B cell (primary cell): ENCODE measurements at regions not wholly inside any gene's neighbourhood (a gene's known extent, or its start where the extent isn't known, plus 50 kb on each side); places are given as distances from the start of the nearest gene placed in this dataset.

Source experiments
- ATAC-seq: fragments of 200-7000 bp; cut with Tn5 transposase; one replicate; pipeline ENCODE4 v1.10.0; 2021; ENCODE audit warnings: low read depth, mild to moderate bottlenecking, moderate number of reproducible peaks, moderate library complexity
- CTCF ChIA-PET: fragments of 350-600 bp; sonication (Branson Sonifier 250); formaldehyde crosslinking; loops from one replicate; lab custom pipeline; 2021; ENCODE audit warnings: antibody characterized with exemption, inconsistent platforms; lab: Charles Lee
- POLR2A ChIA-PET: fragments of 350-600 bp; sonication (Branson Sonifier 250); formaldehyde crosslinking; loops from one replicate; lab custom pipeline; 2021; ENCODE audit warnings: antibody characterized with exemption; lab: Charles Lee
- DNase-seq: peaks from one replicate; pipeline ENCODE4 v3.0.0; 2013
- H2AFZ ChIP-seq: 2 replicates; pipeline ENCODE4 v1.6.1; 2012; ENCODE audit warnings: mild to moderate bottlenecking, low read depth, low read length; ENCODE audit not compliant: insufficient read depth, poor library complexity, severe bottlenecking
- H3K27ac ChIP-seq, 2 donors: 1 replicate in 1 of 2; 2 replicates in 1 of 2; pipeline ENCODE4 v1.5.1; 2012 to 2013; ENCODE audit warnings: low read length in 2 of 2, mild to moderate bottlenecking in 2 of 2, moderate library complexity in 1 of 2
- H3K27me3 ChIP-seq, 4 experiments: fragments of 200-600 bp in 1 of 4; sonication (generic) in 1 of 4; replicated peaks in 1 of 4; 1 replicate in 2 of 4; 2 replicates in 2 of 4; pipeline versions ENCODE4 v1.6.1 to v1.7.0; 2013 to 2016; ENCODE audit warnings: low read length in 3 of 4, mild to moderate bottlenecking in 2 of 4, mixed read lengths in 1 of 4, moderate library complexity in 1 of 4; ENCODE audit not compliant: insufficient read depth in 4 of 4, control insufficient read depth in 3 of 4; ENCODE audit errors: control extremely low read depth in 1 of 4
- H3K36me3 ChIP-seq, 2 experiments: replicated peaks in 1 of 2; 1 replicate in 1 of 2; 2 replicates in 1 of 2; pipeline versions ENCODE4 v1.6.1 to v1.7.1; 2013; ENCODE audit warnings: low read length in 1 of 2; ENCODE audit not compliant: insufficient read depth in 2 of 2, control insufficient read depth in 1 of 2; ENCODE audit errors: control extremely low read depth in 1 of 2, extremely low read depth in 1 of 2
- H3K4me1 ChIP-seq, 2 donors: fragments of 200-600 bp in 1 of 2; sonication (generic) in 1 of 2; 1 replicate in 1 of 2; 2 replicates in 1 of 2; pipeline versions ENCODE4 v1.5.1 to v1.6.1; 2013 to 2017; ENCODE audit warnings: low read length in 2 of 2; ENCODE audit not compliant: control insufficient read depth in 2 of 2, insufficient read depth in 2 of 2
- H3K4me2 ChIP-seq: replicated peaks from 2 replicates; pipeline ENCODE3; 2012; ENCODE audit warnings: mild to moderate bottlenecking, low read depth, low read length; ENCODE audit not compliant: poor library complexity, severe bottlenecking
- H3K4me3 ChIP-seq, 5 experiments: fragments of 200-600 bp in 1 of 5; sonication (generic) in 1 of 5; 1 replicate in 3 of 5; 2 replicates in 2 of 5; pipeline versions ENCODE4 v1.5.1 to v1.7.0; 2011 to 2016; ENCODE audit warnings: low read length in 4 of 5, mild to moderate bottlenecking in 4 of 5, low read depth in 2 of 5, control low read depth in 1 of 5, moderate library complexity in 1 of 5; ENCODE audit not compliant: insufficient read depth in 1 of 5; ENCODE audit errors: control extremely low read depth in 1 of 5, extremely low read depth in 1 of 5
- H3K79me2 ChIP-seq: fragments of 200-600 bp; sonication (generic); one replicate; pipeline ENCODE4 v1.6.0; 2016; ENCODE audit warnings: low read length; ENCODE audit not compliant: control insufficient read depth, insufficient read depth
- H3K9ac ChIP-seq: fragments of 200-600 bp; sonication (generic); 2 replicates; pipeline ENCODE4 v1.6.1; 2017; ENCODE audit warnings: mild to moderate bottlenecking, low read length, moderate library complexity
- H3K9me3 ChIP-seq, 3 donors: one replicate each; pipeline versions ENCODE4 v1.6.1 to v1.7.1; 2013; ENCODE audit warnings: low read length in 2 of 3; ENCODE audit not compliant: control insufficient read depth in 2 of 3, insufficient read depth in 1 of 3; ENCODE audit errors: control extremely low read depth in 1 of 3
- H4K20me1 ChIP-seq: 2 replicates; pipeline ENCODE4 v1.6.0; 2012; ENCODE audit warnings: mild to moderate bottlenecking, low read length; ENCODE audit not compliant: insufficient read depth, control insufficient read depth, poor library complexity, severe bottlenecking
- H3K27ac Mint-ChIP-seq: one replicate; pipeline ENCODE4 v1.8.0; 2021; ENCODE audit warnings: mixed read lengths
- H3K27me3 Mint-ChIP-seq: one replicate; pipeline ENCODE4 v1.8.0; 2021; ENCODE audit warnings: mixed read lengths
- H3K4me1 Mint-ChIP-seq: one replicate; pipeline ENCODE4 v1.8.0; 2021; ENCODE audit warnings: mixed read lengths
- H3K4me3 Mint-ChIP-seq: one replicate; pipeline ENCODE4 v1.8.0; 2021; ENCODE audit warnings: mixed read lengths
- H3K9me3 Mint-ChIP-seq: one replicate; pipeline ENCODE4 v1.8.0; 2022; ENCODE audit warnings: mixed read lengths; ENCODE audit not compliant: insufficient read depth
- EZH2 ChIP-seq: IDR thresholded peaks from 2 replicates; pipeline ENCODE4 v1.6.1; 2012; ENCODE audit warnings: borderline replicate concordance, low read depth, mild to moderate bottlenecking, moderate library complexity, low read length; ENCODE audit not compliant: insufficient read depth, poor library complexity, severe bottlenecking
- WGBS: methylation state at CpG from one replicate; pipeline ENCODE4 v1.1.5; 2013; ENCODE audit warnings: missing lambda C conversion rate; ENCODE audit not compliant: insufficient coverage; 5-methylcytosine and 5-hydroxymethylcytosine counted together
- intact Hi-C: fragments of 100-400 bp; cut with micrococcal nuclease; formaldehyde crosslinking; loops from one replicate; pipeline ENCODE4 v1.10.0; 2022
- TF ChIP-seq, protein P1 (sequence below): fragments of 200-600 bp; IDR thresholded peaks from one replicate; pipeline ENCODE4 v1.8.0; 2022; ENCODE audit warnings: antibody characterized with exemption, mild to moderate bottlenecking

DNA sequence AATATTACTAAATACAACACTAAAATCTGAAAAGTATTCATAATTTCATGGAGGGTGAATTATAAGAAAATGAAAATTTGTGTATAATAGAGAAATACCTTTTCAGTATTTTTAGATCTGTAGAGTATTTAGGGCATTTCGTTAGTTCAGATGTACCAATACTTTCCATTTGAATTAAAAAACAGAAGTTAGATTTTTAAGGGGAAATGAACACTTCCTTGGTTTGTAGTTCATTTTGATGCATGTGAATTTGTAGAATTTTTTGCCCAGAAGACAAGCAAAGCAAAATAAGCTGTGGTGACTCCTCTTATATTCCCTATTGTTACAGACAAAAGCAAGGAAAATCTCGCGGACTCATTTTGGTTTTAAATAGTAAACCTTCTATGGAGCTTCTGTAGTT is 209.0 kb upstream of the RPS23 start:
- no peaks in the 10 kb centered on the region for H3K27me3 Mint-ChIP-seq
- no peak overlapping the region for H2AFZ ChIP-seq
- CTCF ChIA-PET = no interaction called here
- H3K9me3 Mint-ChIP-seq = no peaks in the 10 kb centered on the region
- H3K36me3 ChIP-seq = no peaks in the 10 kb centered on the region
- no peak for DNase-seq
- no peak for ATAC-seq
- no peaks in the 10 kb centered on the region for H3K27me3 ChIP-seq
- H3K9me3 ChIP-seq = no peaks in the 10 kb centered on the region
- H3K27ac ChIP-seq = no peak overlapping the region
- H3K4me3 Mint-ChIP-seq = no peak overlapping the region
- no peaks in the 10 kb centered on the region for H4K20me1 ChIP-seq
- WGBS = no CpG with 5 or more reads among the region's 3 CpGs
- no peaks in the 10 kb centered on the region for H3K79me2 ChIP-seq
- H3K27ac Mint-ChIP-seq = no peak overlapping the region
- no peaks in the 10 kb centered on the region for H3K4me1 ChIP-seq
- TF ChIP-seq, protein P1, sequence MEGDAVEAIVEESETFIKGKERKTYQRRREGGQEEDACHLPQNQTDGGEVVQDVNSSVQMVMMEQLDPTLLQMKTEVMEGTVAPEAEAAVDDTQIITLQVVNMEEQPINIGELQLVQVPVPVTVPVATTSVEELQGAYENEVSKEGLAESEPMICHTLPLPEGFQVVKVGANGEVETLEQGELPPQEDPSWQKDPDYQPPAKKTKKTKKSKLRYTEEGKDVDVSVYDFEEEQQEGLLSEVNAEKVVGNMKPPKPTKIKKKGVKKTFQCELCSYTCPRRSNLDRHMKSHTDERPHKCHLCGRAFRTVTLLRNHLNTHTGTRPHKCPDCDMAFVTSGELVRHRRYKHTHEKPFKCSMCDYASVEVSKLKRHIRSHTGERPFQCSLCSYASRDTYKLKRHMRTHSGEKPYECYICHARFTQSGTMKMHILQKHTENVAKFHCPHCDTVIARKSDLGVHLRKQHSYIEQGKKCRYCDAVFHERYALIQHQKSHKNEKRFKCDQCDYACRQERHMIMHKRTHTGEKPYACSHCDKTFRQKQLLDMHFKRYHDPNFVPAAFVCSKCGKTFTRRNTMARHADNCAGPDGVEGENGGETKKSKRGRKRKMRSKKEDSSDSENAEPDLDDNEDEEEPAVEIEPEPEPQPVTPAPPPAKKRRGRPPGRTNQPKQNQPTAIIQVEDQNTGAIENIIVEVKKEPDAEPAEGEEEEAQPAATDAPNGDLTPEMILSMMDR = no peak
- TF ChIP-seq EZH2 = no peak
- POLR2A ChIA-PET = no interaction called here
- H3K4me1 Mint-ChIP-seq = no peaks in the 10 kb centered on the region
- H3K4me3 ChIP-seq = no peak overlapping the region
- no peak overlapping the region for H3K9ac ChIP-seq
- intact Hi-C loops = no loop called here
- no peak overlapping the region for H3K4me2 ChIP-seq

DNA sequence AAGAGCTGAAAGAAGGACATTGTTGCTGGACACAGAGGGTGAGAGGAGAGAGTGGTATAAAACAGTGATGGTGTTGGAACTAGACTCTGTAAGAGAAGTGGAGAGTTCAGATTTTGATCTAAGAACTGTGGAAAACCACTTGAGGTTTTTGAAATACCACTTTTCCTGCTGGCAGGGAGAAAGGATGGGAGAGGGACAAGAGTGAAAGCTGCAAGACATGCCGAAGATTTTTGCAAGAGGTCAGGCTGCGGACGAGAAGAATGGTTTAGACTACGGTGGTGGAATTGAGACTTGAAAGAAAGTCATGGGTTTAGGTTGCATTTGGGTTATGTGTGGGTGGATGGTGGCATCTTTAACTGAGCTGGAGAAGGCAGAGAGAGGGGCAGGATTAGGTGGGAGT is 202.2 kb upstream of the RPS23 start:
- CTCF ChIA-PET = no interaction called here
- POLR2A ChIA-PET = no interaction called here
- Histone ChIP-seq H3K4me3 (no peak overlapping the region), H3K36me3 (no peaks in the 10 kb centered on the region), H3K4me2 (no peak overlapping the region), H3K9me3 (no peaks in the 10 kb centered on the region), H3K27me3 (peaks cover 0 to 3% (median 0%) of the 10 kb centered on the region in 4 experiments), H2AFZ (no peak overlapping the region), H4K20me1 (no peaks in the 10 kb centered on the region), H3K4me1 (no peaks in the 10 kb centered on the region), H3K9ac (no peak overlapping the region), H3K27ac (no peak overlapping the region), H3K79me2 (no peaks in the 10 kb centered on the region)
- no peak overlapping the region for H3K4me3 Mint-ChIP-seq
- H3K9me3 Mint-ChIP-seq = peaks cover 2% of the 10 kb centered on the region
- ATAC-seq (no peak), DNase-seq (no peak)
- no peak for TF ChIP-seq EZH2
- TF ChIP-seq, protein P1 = no peak
- H3K4me1 Mint-ChIP-seq = no peaks in the 10 kb centered on the region
- H3K27ac Mint-ChIP-seq = no peak overlapping the region
- no peaks in the 10 kb centered on the region for H3K27me3 Mint-ChIP-seq
- 90% methylated on average over 4 of the region's 4 CpGs for WGBS
- intact Hi-C loops = no loop called here
